HG02973 (cell line): ENCODE measurements at regions not wholly inside any gene's neighbourhood (a gene's known extent, or its start where the extent isn't known, plus 50 kb on each side); places are given as distances from the start of the nearest gene placed in this dataset.
A peak's percentile ranks its signal among the peaks of the same experiment; 100 is the strongest.
"Not testable (repeated sequence)": the region's sequence is repeated elsewhere in the genome, so short reads cannot be mapped to it uniquely, and the experiment has no call there.

ENCODE experiments used
- ATAC-seq: cut with Tn5 transposase; IDR thresholded peaks from one replicate; pipeline ENCODE4 v1.9.1; 2021; ENCODE audit warnings: moderate library complexity; ENCODE audit not compliant: unreplicated experiment

DNA sequence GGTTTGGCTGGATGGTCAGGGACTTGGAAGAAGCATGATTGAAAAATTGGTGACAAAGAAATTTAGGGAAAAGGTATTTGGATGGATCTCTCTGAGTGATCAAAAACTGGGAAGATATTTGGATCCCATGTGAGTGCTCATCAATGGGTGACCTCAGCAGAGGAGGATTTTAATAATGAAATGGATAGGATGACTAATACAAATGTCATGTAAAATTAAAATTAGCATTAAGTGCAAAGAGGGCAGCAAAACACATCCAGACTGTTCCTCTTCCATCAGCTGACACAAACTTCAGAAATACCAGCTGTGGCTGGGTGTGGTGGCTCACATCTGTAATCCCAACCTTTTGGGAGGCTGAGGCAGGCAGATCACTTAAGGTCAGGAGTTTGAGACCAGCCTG lies 151.7 kb downstream of the THBS2 start:
- no peak for ATAC-seq

GRCh38 chr6:169101036-169101805 lies 152.4 kb downstream of the THBS2 start:
- ATAC-seq = no peak

GRCh38 chr6:169099411-169100202 lies 154.0 kb downstream of the THBS2 start:
- no peak for ATAC-seq

GRCh38 chr6:169098651-169099050 lies 155.0 kb downstream of the THBS2 start:
- not testable (repeated sequence) for ATAC-seq

- no peak for ATAC-seq
These were observed 155.5 kb downstream of the THBS2 start for GRCh38 chr6:169098116-169098515.

- ATAC-seq = no peak
These were observed 156.2 kb downstream of the THBS2 start for GRCh38 chr6:169097381-169097959.

- no peak for ATAC-seq
These were observed 157.3 kb downstream of the THBS2 start for GRCh38 chr6:169096388-169096787.

- ATAC-seq = no peak
These were observed 158.5 kb downstream of the THBS2 start for GRCh38 chr6:169095153-169095552.

- no peak for ATAC-seq
These were observed 159.1 kb downstream of the THBS2 start for GRCh38 chr6:169094552-169094950.

- ATAC-seq = no peak
These were observed 159.7 kb downstream of the THBS2 start for GRCh38 chr6:169093770-169094551.

- no peak for ATAC-seq
These were observed 160.5 kb downstream of the THBS2 start for GRCh38 chr6:169093066-169093723.

- peak; percentile 95 for ATAC-seq
These were observed 161.3 kb downstream of the THBS2 start for GRCh38 chr6:169092375-169092774.

GRCh38 chr6:169090514-169091127 lies 163.0 kb downstream of the THBS2 start:
- not testable (repeated sequence) for ATAC-seq

DNA sequence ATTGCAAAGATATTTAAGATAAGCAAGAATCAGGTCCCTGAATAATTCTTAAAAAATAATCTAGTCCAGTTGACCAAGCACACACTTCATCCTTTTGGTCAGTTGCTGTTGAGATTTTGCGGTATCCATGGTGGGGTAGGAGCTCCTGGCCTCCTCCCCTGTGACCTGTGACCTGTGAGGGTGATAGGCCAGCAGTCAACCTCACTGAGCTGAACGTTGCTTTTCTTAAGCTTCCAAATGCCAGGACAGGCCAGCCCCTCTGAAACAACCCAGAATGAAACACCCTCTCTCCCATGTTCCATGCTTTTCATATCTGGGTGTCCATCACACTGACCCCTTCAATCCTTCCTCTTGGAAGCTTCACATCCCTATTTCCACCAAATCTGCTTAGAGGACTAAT lies 164.9 kb downstream of the THBS2 start:
- no peak for ATAC-seq

DNA sequence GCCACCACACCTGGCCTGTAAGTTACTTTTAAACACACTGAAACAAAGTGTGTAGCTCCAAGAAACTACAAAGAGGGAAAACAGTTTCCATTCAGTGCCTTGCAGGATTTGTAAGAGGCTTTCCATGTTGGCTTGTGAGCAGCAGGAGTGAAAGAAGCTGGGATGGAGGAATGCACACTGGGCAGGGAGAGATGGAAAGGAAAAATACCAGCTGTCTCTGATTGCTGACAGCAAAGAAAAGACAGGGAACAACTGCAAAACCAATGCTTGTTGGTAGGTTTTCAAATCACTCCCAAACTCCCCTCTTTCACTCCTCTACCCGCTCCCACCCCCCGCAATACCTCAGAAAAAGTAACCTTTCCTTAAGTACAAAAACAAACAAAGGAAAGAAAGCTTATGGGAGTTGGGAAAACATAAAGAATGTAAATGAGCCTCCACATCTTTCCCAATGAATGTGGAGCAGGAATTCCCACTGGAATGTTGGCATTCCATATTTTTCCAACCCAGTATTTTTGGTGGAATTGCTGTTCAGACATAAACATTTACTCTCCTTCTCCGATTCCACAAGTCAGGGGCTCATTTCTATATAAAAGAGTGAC lies 166.1 kb downstream of the THBS2 start:
- ATAC-seq = no peak

DNA sequence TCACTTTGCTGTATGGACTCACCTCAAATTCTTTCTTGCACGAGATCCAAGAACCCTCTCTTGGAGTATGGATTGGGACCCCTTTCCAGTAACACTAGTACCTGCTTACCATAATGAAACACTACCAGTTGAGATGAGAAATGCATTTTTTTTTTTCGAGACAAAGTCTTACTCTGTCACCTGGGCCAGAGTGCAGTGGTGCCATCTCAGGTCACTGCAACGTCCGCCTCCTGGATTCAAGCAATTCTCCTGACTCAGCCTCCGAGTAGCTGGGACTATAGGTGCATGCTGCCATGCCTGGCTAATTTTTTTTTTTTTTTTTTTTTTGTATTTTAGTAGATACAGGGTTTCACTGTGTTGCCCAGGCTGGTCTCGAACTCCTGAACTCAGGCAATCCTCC lies 167.0 kb downstream of the THBS2 start:
- not testable (repeated sequence) for ATAC-seq

DNA sequence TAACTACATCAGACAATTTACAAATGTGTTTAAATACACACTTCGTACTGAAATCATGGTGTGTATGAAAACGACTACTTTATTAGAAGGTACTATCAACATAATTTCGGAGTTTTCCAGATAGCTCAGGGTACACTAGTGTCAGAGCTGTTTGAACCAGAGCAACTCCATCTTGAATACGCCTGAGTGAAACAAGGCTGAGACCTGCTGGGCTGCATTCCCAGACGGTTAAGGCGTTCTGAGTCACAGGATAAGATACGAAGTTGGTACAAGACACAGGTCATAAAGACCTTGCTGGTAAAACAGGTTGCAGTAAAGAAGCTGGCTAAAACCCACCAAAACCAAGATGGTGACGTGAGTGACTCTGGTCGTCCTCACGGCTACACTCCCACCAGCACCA lies 167.6 kb downstream of the THBS2 start:
- no peak for ATAC-seq

GRCh38 chr6:169085466-169085865 lies 168.2 kb downstream of the THBS2 start:
- ATAC-seq = no peak

- not testable (repeated sequence) for ATAC-seq
These were observed 169.1 kb downstream of the THBS2 start for GRCh38 chr6:169084557-169084956.

DNA sequence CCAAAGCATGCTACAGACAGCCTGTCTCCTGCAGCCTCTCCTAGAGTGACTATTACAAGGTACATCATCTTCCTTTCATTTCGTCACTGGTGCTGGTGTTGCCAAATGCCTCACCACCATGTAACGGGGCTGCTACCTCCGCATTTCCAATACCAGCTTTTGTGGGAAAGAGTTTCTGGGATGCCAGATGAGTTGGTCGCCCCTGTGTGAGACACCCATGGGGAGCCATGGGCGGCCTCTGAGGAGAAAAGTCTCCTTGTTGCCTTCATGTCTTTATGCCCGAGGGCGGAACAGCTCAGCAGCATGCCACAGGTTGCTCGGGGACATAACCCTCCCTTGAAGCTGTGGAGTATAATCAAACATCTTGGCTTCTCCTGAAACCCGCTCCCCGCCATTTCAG lies 169.6 kb downstream of the THBS2 start:
- ATAC-seq = no peak
